ENCODE measurements at regions not wholly inside any gene's neighbourhood (a gene's known extent, or its start where the extent isn't known, plus 50 kb on each side); places are given as distances from the start of the nearest gene placed in this dataset.

GRCh38 chr13:26878438-26878837, 117.9 kb upstream of the GPR12 start:
- TF ChIP-seq POLR2A (IDR thresholded peaks at IDR 0.05; ENCODE audit: low read length) (no peak), GATA1 (IDR thresholded peaks at IDR 0.05; ENCODE audit: low read depth, low read length) (no peak)

Data from erythroblast (primary cell).